ENCODE measurements at regions not wholly inside any gene's neighbourhood (a gene's known extent, or its start where the extent isn't known, plus 50 kb on each side); places are given as distances from the start of the nearest gene placed in this dataset.
"Not testable (repeated sequence)": the region's sequence is repeated elsewhere in the genome, so short reads cannot be mapped to it uniquely, and the experiment has no call there.

DNA sequence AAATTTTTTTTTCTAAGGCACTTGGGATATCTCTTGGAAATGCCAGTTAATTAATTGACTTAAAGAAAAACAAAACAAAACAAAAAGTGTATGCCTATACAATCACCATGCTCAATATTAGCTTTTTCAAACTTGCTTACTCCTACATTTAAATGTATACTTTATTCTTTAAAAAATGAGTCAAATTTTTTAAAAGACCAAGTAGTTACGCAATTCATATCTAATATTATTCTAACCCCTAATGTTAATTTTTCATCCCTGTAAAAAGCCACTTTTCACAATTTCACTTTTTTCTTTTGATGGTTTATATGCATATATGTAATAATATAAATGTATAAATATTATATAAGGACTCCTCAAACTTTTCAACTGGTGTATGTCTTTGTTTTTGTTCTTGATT, 211.2 kb downstream of the PRDM9 start:
- no peak for DNase-seq (ENCODE audit: extremely low read depth, low read depth)

DNA sequence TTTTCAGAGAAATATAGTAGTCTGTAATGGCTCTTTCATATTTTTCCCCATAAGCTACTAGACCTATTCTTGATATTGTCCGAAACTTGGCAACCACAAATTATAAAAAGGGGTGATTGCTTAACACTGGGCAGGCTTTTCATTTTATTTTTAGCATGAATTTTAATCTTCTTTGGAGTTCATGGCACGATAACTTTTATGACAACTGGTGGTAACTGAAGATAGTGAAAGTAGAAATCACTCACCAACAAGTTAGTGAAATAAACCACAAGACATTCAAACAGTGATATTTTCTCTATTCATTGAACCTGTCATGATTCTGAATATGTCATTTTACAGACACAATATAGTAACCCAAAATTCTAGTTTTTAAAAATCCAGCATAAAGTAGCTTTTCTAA, 213.9 kb downstream of the PRDM9 start:
- DNase-seq (ENCODE audit: extremely low read depth, low read depth): no peak

DNA sequence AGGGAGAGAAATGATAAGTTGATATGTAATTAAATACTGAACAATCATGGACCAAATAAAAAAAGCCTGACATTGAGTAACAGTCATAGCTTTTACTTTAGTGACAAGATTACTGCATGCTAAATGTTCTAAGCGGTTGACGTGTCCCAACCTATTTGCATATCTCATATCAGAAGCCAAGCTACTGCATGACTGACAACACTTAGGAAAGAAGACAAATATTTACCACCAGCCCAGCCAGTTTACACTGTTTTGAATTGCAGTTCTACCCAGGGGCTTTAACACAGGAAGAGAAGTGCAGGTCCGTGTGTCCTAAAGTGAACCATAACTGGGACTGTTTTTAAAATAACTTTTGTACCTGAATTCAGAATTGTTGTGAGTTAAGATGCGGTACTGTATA, 219.9 kb downstream of the PRDM9 start:
- no peak for DNase-seq (ENCODE audit: extremely low read depth, low read depth)

DNA sequence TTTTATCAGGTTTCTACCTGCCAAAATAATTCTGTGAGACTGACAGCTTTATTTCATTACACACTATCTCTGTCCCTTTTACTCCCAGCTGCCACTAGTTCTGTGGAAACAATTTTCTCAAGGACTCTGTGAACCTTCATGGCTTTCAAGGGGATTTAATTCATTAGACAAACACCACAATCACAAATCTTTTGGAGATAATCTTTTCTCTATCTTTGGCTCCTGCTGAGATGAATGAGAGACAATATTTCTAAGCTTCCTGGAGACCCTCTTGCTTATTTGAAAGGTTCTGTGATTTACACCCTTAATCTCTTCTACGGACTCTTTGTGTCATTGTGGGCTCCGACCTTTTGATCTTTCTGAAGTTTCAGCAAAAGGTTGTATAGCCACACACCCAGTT, 222.6 kb downstream of the PRDM9 start:
- DNase-seq (ENCODE audit: extremely low read depth, low read depth): no peak

DNA sequence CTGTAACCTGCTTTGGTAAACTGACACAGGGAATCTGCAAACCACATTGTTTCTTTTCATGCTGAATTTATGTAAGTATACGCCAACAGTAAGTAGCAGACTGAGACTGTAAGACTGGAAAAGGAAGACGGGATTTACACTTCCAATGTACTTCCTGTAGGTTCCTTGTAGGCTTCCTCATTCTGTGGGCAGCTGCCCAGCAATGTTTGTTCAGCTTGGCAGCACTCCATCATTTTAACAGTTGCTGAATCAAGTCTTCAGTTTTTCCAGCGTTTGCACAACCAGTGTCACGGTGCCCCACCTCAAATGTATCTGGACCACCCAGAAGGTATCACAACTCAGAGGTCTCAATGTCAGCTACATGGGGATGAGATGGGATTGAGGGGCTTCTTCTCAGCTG, 232.6 kb downstream of the PRDM9 start:
- no peak for DNase-seq (ENCODE audit: extremely low read depth, low read depth)

DNA sequence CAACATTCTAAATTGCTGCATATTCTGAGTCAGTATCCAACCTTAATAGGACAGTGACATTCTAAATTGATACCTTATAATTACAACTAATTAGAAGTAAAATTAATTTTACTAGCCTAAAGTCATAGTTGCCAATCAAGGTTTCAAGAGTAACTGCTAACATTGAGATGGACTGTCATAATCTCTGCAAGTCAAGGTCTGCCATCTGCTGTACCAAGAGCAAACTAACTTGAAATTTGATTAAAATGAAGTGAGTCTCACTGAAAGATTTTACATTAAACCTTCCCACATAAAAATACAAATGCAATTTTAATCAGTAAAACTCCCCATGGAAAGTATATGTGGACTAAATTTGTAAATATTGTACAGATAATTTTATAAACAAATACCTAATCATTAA, 235.3 kb downstream of the PRDM9 start:
- no peak for DNase-seq (ENCODE audit: extremely low read depth, low read depth)

DNA sequence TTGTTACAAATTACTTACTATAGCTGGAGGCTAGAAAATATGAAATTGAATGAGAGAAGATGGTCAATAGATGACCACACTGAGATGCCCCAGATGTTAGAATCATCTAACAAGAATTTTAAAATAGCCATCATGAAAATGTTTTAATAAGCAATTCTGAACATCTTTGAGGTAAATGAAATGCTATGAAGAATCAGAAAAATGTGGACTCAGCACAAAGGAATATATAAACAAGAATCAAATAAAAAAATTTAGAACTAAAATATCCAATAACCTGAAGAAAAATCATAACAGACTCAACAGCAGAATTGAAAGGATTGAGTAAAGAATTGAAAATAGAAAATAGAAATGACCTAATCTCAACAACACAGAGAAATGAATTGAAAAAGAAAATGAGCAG, 248.5 kb downstream of the PRDM9 start:
- no peak for DNase-seq (ENCODE audit: extremely low read depth, low read depth)

DNA sequence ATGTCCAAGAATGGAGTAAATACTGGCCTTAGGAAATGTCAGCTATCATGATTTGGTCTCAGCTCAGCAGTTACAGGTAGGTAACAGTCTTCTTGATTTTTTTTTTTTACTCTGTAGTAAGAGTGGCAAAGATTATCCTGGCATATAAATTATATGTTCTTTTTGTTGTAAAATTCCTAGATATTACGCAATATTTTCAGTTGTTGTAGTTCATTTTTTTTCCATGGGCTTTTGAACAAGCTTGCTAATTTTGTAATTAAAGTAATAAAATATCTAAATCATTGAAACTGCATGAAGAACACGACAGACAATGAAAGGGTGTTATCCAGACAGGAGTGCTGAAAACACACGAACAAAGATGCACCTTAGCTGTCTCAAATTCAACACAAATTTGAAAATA, 249.4 kb downstream of the PRDM9 start:
- no peak for DNase-seq (ENCODE audit: extremely low read depth, low read depth)

DNA sequence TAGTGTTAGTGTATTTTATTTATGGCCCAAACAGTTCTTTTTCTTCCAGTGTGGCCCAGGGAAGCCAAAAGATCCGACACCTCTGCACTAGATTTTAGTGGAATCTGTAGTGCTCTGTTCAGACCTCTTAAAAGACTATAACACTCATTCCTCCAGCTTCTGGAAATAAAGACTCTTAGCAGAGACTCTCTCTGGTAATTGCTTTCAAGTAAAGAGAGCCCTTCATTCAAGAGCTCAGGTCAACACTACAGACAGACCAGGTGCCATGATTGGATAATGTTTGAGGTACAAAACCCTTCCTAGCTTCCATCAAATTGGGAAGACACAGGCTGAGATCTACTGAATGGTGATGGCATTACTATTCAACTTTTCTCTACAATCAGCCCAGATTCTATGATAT, 255.8 kb downstream of the PRDM9 start:
- no peak for DNase-seq (ENCODE audit: extremely low read depth, low read depth)

DNA sequence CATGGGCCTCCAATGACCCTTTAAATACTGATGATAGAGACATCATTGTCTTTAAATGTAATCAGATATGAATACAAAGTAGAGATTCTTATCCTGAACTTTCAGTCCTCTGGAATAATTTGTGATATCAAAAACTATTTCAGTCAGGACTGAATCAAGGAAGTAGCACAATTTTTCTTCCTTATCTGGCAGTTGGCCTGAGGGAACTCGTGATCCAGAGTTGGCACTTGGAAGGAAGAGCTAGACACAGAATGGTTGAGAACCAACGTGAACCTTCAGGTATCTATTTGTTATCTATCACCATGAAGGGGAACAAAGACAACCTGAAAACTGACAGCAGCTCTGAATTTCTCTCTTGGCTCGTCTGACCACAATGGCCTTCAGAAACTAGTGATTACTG, 269.3 kb downstream of the PRDM9 start:
- no peak for DNase-seq (ENCODE audit: extremely low read depth, low read depth)

DNA sequence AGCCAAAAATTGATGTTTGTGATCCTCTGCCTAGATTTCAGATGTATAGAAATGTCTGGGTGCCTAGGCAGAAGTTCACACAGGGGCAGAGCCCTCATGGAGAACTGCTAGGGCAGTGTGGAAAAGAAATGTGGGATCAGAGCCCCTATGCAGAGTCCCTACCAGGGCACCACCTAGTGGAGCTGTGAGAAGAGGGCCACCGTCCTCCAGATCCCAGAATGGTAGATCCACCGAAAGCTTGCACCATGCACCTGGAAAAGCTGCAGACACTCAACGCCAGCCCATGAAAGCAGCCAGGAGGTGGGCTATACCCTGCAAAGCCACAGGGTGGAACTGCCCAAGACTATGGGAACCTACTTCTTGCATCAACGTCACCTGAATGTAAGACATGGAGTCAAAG, 292.9 kb downstream of the PRDM9 start:
- DNase-seq (ENCODE audit: extremely low read depth, low read depth): not testable (repeated sequence)

DNA sequence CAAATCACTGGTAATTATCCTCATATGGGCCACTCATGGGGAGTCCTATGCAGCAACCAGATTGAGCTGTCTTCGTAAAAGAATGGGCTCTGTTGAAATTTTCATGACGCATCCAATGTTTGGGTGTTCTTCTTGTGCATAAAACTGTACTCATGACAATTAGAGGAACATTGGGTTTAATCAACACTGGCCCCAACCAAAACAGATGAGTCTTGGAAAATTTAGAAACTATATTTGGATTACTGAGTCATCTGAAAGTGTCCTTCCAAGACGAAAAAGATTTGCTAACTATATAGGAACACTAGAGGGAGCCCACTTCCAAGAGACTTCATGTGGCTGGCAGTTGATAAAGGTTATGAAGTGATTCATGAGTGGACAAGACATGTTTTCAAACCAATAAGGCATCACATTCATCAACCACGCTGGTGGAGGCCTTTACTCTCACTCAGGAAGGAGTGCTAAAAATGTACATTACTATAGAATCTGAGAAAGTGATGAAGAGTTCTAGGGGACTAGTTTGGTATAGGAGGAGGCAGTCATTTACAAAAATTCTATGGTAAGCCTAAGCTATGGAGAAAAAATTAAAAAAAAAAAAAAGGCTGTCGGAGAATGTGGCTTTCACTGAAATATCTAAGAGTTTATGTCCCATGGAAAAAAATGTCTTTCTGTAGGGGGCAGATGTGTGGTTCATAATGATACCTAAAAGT, 313.5 kb downstream of the PRDM9 start:
- DNase-seq (ENCODE audit: extremely low read depth, low read depth): peak; percentile 54

DNA sequence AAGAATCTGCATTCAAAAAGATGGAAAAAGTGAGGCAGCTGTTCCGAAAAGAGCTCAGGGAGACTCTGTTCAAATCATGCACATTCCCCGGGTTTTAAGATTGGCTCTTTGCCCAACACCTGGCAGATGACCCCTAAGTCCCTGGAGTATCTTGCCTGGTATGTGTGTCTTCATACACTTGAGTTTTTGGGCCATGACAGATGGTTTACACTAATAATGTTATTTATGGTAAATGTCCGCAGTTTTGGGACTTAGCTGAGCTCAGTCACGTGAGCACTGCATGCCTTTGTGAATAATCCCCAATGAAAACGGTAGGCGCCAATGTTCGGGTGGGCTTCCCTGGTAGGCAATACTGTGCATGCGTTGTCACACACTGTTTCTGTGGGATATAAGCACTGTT, 316.1 kb downstream of the PRDM9 start:
- DNase-seq (ENCODE audit: extremely low read depth, low read depth): no peak

DNA sequence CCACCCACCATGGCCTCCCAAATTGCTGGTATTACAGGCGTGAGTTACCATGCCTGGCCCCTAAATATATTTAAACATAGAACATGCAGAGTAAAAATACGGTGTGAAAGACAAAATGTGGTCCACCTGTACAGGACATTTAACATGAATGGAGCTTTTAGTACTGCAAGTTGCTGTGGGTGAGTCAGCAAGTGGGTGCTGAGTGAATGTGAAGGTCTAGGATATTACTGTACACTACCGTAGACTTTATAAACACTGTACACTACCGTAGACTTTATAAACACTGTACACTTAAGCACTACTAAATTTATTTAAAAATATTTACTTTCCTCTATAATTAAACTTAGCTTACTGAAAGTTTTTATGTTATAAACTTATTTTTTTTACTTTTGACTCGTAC, 317.8 kb downstream of the PRDM9 start:
- no peak for DNase-seq (ENCODE audit: extremely low read depth, low read depth)

DNA sequence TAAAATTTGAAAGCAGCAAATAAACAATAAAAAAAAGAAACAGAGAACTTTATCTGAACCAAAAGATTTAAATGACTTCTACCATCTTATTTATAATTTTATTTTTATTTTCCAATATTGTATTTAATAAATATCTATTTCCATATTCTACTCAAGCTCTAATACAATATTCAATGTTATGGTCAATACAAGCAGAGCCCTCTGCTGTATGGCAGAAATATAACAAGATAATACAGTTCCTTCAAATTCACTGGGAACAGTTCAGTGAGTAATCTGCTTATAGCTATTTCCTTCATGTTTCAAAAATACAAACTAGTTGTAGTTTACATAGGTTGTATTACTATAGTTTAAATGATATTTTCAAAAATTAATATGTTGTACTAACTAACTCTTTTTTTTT, 332.7 kb downstream of the PRDM9 start:
- DNase-seq (ENCODE audit: extremely low read depth, low read depth): no peak

DNA sequence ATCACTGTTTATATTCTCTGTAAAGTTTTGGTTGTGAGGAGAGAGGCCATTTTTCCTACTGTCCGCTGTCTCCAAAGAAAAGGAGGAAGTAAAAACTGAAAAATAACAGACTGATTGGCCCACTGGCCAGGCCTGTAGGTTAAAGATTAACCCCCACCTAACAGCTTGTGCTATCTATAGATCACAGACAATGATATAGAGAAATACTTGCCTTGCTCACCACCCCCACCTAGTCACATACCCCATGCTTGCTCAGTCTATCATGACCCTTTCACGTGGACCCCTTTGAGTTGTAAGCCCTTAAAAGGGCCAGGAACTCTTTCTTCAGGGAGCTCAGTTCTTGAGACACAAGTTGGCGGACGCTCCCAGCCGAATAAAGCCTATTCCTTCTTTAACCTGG, 357.4 kb downstream of the PRDM9 start:
- no peak for DNase-seq (ENCODE audit: extremely low read depth, low read depth)

DNA sequence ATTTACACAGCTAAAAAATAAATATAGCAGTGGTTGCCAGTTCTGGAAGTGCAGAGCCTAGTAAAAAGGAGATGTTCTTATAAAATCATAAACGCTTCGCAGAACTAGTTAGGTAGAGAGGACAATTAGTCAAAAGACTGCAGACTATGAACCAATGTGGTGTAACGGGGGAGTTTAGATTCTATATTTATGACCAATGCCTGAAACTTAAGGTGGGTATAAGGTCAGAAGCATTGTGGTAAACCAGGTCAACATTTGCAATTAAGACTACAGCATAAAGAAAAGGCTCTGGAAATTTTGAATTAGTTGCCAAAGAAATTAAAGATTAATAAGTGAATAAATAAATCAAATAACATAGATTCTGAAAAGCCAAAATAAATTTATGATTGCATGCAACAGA, 370.4 kb downstream of the PRDM9 start:
- DNase-seq (ENCODE audit: extremely low read depth, low read depth): no peak

DNA sequence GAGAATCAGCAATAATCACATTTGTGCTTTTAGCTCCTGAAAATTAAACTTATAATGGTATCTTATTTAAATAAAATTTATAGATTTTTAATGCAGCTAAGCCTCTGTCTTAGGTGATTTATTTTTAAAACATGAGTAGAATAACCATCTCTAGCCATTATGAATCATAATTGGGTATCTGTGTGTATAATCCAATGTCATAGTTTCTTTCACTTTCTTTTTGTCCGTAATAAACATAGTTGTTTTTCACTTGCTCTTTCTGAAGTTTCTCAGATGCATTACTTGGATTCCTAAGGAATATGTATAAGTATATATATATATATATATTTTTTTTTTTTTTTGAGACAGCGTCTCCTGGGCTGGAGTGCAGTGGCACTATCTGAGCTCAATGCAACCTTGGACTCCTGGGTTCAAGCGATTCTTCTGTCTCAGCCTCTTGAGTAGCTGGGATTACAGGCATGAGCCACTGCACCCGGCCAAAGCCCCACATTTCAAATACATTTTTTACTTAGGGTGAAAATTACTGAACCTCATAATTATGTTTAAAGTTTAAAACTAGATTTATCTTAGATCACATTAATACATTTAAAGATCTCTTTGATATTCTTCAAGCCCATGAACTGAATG, 377.1 kb downstream of the PRDM9 start:
- DNase-seq (ENCODE audit: extremely low read depth, low read depth): no peak

DNA sequence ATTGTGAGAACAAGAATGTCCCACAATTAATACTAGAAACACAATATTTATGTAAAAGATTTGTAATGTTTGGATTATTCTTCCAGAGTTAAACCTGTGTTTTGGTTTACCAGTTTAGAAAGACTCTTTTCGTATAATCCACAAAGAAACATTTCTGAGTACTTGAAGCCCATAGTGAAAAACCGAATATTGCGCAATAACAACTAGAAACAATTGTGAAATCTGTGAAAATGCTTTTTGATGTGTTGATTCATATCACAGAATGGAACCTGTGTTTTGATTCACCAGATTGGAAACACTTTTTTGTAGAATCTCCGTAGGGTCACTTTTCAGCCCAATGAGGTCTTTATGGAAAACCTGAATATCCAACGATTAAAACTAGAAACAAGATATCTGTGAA, 386.2 kb downstream of the PRDM9 start:
- no peak for DNase-seq (ENCODE audit: extremely low read depth, low read depth)

DNA sequence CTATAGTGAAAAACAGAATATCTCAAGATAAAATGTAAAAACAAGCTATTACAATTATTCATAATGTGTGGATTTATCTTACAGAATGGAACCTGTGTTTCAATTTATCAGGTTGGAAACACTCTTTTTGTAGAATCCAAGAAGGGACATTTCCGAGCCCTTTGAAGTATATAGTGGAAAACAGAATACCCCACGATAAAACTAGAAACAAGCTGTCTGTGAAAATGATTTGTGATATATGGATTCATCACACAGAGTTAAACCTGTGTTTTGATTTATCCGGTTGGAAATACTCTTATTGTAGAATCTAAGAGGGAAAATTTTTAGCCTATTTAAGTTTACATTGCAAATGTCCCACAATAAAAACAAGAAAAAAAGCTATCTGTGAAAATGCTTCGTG, 388.2 kb downstream of the PRDM9 start:
- no peak for DNase-seq (ENCODE audit: extremely low read depth, low read depth)

DNA sequence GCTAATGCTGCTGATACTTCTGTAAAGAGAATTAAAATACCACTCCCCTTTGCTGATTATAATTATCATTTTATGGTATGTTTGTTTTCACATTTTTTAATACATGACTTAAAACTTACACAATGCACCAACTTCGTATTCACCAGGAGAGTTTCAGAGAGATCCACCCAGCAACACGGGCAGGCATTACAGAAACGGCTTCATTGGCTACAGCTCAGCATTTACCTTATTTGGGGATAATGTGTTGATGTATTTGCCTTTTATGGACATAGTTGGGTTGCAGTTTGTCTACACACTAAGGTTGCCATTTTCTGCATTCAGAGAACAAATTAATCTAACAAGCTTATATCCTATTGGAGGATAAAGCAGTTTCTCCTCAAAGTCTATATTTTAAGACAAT, 423.6 kb downstream of the PRDM9 start:
- no peak for DNase-seq (ENCODE audit: extremely low read depth, low read depth)

DNA sequence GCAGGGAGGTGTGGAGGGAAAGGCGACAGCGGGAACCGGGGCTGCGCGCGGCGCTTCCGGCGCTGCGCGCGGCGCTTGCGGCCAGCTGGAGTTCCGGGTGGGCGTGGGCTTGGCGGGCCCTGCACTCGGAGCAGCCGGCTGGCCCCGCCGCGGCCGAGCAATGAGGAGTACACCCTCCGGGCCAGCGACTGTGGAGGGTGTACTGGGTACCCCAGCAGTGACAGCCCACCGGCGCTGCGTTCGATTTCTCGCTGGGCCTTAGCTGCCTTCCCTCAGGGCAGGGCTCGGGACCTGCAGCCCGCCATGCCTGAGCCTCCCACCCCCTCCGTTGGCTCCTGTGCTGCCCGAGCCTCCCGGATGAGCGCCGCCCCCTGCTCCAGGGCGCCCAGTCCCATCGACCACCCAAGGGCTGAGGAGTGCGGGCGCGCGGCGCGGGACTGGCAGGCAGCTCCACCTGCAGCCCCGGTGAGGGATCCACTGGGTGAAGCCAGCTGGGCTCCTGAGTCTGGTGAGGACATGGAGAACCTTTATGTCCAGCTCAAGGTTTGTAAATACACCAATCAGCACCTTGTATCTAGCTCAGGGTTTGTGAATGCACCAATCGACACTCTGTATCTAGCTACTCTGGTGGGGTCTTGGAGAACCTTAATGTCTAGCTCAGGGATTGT, 444.0 kb downstream of the PRDM9 start:
- DNase-seq (ENCODE audit: extremely low read depth, low read depth): not testable (repeated sequence)
